Fibroblast of pulmonary artery (primary cell): ENCODE measurements at regions not wholly inside any gene's neighbourhood (a gene's known extent, or its start where the extent isn't known, plus 50 kb on each side); places are given as distances from the start of the nearest gene placed in this dataset.

Experiments used
- DNase-seq: peaks from one replicate; pipeline ENCODE4 v3.0.0-alpha.2; 2010; ENCODE audit warnings: low read depth
- H3K4me3 ChIP-seq: replicated peaks from 2 replicates; pipeline ENCODE4 v1.5.1; 2011; ENCODE audit warnings: low read depth, mild to moderate bottlenecking, control low read depth, low read length, moderate library complexity
- TF ChIP-seq, protein P1 (sequence below): IDR thresholded peaks from 2 replicates; pipeline ENCODE4 v1.5.1; 2011; ENCODE audit warnings: mild to moderate bottlenecking, control low read depth, low read length, inconsistent platforms; ENCODE audit errors: missing control alignments

DNA sequence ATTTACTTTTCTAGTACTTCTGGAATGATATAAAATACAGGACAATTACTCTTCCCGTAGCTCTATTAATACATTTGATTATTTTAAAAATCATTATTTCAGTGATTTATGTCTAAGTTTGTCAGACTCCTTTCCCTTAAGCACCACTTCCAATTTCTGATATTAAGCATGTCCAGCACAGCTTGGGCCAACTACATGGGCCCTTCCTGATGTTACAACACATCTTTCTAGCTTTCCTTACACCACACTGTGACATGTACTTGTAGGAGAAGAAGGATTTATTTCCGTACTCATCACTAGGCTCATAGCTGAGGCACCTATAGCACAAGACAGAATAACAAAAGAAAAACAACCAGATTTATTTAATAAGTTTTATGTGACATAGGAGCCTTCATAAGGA, 134.8 kb upstream of the HNRNPA3 start:
- H3K4me3 ChIP-seq = no peak overlapping the region
- TF ChIP-seq, protein P1, sequence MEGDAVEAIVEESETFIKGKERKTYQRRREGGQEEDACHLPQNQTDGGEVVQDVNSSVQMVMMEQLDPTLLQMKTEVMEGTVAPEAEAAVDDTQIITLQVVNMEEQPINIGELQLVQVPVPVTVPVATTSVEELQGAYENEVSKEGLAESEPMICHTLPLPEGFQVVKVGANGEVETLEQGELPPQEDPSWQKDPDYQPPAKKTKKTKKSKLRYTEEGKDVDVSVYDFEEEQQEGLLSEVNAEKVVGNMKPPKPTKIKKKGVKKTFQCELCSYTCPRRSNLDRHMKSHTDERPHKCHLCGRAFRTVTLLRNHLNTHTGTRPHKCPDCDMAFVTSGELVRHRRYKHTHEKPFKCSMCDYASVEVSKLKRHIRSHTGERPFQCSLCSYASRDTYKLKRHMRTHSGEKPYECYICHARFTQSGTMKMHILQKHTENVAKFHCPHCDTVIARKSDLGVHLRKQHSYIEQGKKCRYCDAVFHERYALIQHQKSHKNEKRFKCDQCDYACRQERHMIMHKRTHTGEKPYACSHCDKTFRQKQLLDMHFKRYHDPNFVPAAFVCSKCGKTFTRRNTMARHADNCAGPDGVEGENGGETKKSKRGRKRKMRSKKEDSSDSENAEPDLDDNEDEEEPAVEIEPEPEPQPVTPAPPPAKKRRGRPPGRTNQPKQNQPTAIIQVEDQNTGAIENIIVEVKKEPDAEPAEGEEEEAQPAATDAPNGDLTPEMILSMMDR = no peak
- no peak for DNase-seq

DNA sequence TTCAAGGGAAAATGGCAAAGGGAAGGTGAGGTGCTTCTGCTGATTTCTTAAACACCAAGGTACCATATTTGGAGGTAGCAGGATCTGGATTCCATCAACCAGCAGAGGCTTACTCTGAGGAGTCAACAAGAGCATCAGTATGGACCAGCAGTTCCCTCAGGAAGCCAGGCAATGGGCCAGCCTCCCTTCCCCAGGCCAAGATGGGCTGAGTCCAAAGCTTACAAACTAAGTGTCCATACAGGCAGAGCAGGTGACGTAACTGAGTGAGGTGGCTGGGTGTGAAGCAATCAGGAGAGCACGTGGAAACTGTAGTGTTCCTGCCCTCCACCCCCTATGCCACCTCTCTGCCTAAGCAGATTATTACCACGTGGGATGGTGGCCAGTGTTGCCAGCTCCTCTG, 134.2 kb upstream of the HNRNPA3 start:
- peak; percentile 7 for DNase-seq
- TF ChIP-seq, protein P1 = no peak
- H3K4me3 ChIP-seq = no peak overlapping the region

DNA sequence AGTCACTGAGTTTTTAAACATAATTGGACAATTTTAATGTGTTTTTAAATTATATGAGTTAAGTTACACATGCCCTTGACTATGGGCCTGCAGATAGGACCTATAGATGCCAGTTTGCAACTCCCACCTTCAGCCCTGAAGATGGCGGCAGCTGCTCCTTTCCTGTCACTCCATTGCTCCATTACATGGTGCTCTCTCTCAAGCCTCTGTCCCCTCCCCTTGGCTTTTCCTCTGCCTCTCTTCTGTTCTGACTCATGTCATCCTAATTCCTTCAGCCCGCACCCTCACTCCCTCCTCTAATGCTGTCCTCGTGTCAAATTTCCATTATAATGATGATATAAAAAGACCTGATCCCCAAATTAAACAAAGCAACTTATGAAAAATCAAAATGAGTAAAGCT, 133.7 kb upstream of the HNRNPA3 start:
- TF ChIP-seq, protein P1 = no peak
- H3K4me3 ChIP-seq = no peak overlapping the region
- no peak for DNase-seq

DNA sequence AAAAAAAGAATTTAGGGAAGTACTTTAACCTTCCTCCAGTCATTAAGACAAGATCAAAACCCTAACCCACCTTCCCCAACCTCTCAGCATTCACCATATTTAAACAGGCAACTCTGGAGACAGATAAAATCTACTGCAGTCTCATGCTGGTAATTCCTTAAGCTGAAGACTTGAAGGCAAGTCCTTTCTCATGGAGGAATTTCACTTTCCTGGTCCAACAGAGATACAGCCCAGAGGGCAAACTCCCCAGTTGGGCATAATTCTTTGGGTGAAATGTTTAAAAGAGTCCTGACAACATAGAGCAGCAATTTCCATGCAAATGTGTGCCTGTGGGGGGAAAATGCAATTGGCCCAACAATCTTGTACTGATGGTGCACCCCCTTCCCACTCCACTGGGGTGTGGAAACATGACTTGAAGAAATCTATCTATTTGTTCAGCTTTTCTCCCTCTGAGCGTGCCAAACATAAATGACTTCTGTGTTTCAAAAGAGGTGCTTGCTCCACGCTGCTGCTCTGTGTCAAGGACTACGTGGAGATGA, 131.8 kb upstream of the HNRNPA3 start:
- no peak for DNase-seq
- H3K4me3 ChIP-seq = no peak overlapping the region
- TF ChIP-seq, protein P1 = no peak

DNA sequence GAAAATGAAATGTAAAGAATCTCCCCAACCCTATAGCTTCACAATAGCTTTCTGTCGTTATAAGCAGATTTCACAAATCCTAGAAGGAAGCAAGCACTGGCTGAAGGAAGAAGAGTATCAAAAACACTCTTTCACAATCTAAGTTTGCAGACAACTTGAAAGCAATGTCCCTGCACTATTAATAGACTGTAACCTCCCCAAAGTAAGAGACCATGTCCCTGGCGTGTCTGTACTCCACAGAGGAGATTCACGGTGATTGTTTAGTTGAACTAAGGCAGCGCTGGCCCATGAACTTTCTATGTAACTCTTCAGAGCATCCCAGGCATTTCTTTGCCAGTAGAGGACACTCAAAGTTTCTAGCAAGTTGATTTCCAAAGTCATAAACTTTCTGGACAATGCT, 128.0 kb upstream of the HNRNPA3 start:
- H3K4me3 ChIP-seq = no peak overlapping the region
- TF ChIP-seq, protein P1 = no peak
- no peak for DNase-seq

DNA sequence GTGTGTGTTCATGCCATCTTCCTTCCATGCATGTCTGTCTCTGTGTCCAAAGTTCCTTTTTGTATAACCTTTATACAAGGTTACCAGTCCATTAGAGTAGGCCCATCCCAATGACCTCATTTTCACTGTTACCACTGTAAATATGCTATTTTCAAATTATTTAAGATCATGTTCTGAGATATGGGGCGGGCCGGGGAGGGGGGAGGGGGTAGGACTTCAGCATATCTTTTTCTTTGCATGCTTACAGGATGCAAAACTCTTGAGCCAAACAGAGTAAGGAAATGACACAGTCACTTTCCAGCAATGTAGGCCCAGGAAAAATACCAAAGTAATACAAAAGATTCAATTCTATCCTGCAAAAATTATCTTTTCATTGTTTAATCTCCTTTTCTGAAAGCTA, 124.1 kb upstream of the HNRNPA3 start:
- H3K4me3 ChIP-seq = no peak overlapping the region
- TF ChIP-seq, protein P1 = no peak
- DNase-seq = no peak

DNA sequence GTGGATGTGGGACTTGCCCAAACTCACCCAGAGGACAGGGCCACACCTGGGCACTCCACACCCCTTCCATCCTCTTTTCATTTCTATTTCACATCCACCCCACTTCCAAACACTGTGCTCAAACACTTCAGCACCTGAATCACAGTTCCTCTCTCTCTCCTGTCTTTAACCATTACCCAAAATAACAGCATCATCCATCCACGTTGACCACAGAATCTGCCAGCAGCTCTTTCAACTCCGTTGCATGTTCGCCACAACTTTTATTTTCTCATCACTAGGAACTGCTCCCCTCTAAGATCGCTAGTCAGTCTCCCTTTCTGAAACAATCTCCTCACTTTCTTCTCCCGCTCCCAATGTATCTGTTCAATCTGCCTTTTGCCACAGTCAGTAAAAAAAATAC, 121.6 kb upstream of the HNRNPA3 start:
- TF ChIP-seq, protein P1 = no peak
- no peak for DNase-seq
- no peak overlapping the region for H3K4me3 ChIP-seq
